K562 (cell line): ENCODE measurements at regions not wholly inside any gene's neighbourhood (a gene's known extent, or its start where the extent isn't known, plus 50 kb on each side); places are given as distances from the start of the nearest gene placed in this dataset.

Experiments
- ATAC-seq: fragments of 200-7000 bp; cut with Tn5 transposase; 3 replicates; pipeline ENCODE4 v1.9.1; 2020; ENCODE audit warnings: moderate library complexity
- BruUV-seq: library from RNA; stranded (reverse); fragments of 400-500 nt; replicated peaks from 2 replicates; lab custom pipeline; 2021; lab: Mats Ljungman, UMichigan
- CTCF ChIA-PET: fragments of 300-600 bp; formaldehyde crosslinking; extraction: SDS; loops from one replicate; lab custom pipeline; 2021; ENCODE audit warnings: low intra/inter-chr PET ratio; lab: Yijun Ruan, JAX
- POLR2A ChIA-PET: fragments of 300-600, 350-650 bp; sonication (Branson Sonifier 250); formaldehyde crosslinking; extraction: SDS; loops from one replicate; lab custom pipeline; 2021; ENCODE audit warnings: antibody characterized with exemption, inconsistent platforms; lab: Yijun Ruan, JAX
- DNase-seq, 4 experiments: peaks; one replicate each; pipeline versions ENCODE4 v3.0.0 to v3.0.0-alpha.2; 2011 to 2018; ENCODE audit warnings: low spot score in 3 of 4, mixed read lengths in 3 of 4; ENCODE audit errors: extremely low read depth in 1 of 4
- FAIRE-seq: peaks from 2 replicates; lab custom pipeline; 2011; peaks lifted over from hg19 to GRCh38; lab: Jason Lieb, UNC
- H2AFZ ChIP-seq: 2 replicates; pipeline ENCODE4 v1.6.0; 2011; ENCODE audit warnings: low read depth, low read length, control low read depth, inconsistent platforms
- H3K27ac ChIP-seq: fragments of 200-600 bp; 3 replicates; pipeline ENCODE4 v1.8.0; 2011; ENCODE audit warnings: low read depth, mild to moderate bottlenecking, control low read depth, inconsistent platforms, low read length, moderate library complexity, mixed read lengths; ENCODE audit errors: extremely low read depth
- H3K27me3 ChIP-seq, 2 experiments: fragments of 300-600 bp in 1 of 2; 2 replicates in 1 of 2; 3 replicates in 1 of 2; pipeline versions ENCODE4 v1.6.0 to v1.8.0; 2011; ENCODE audit warnings: inconsistent platforms in 2 of 2, low read length in 2 of 2, mild to moderate bottlenecking in 1 of 2, mixed read lengths in 1 of 2, moderate library complexity in 1 of 2; ENCODE audit not compliant: control insufficient read depth in 2 of 2, insufficient read depth in 2 of 2
- H3K36me3 ChIP-seq: fragments of 300-600 bp; 3 replicates; pipeline ENCODE4 v1.8.0; 2011; ENCODE audit warnings: mild to moderate bottlenecking, low read length, inconsistent platforms; ENCODE audit not compliant: control insufficient read depth, insufficient read depth
- H3K4me1 ChIP-seq, 2 experiments: fragments of 200-600 bp in 1 of 2; replicated peaks in 1 of 2; 2 replicates in 1 of 2; 3 replicates in 1 of 2; pipeline versions ENCODE4 v1.5.1 to v1.8.0; 2011; ENCODE audit warnings: inconsistent platforms in 2 of 2, low read length in 2 of 2, mild to moderate bottlenecking in 1 of 2, mixed read lengths in 1 of 2, moderate library complexity in 1 of 2; ENCODE audit not compliant: control insufficient read depth in 2 of 2, insufficient read depth in 2 of 2
- H3K4me2 ChIP-seq: 2 replicates; pipeline ENCODE4 v1.6.1; 2011; ENCODE audit warnings: low read length, control low read depth, inconsistent platforms, mixed read lengths; ENCODE audit not compliant: insufficient read depth
- H3K4me3 ChIP-seq: fragments of 200-600 bp; sonication (generic), shearing (Covaris generic); 2 replicates; pipeline ENCODE4 v1.5.1; 2016; ENCODE audit warnings: control low read depth, inconsistent platforms
- H3K79me2 ChIP-seq: fragments of 200-600 bp; 3 replicates; pipeline ENCODE4 v1.8.0; 2011; ENCODE audit warnings: low read length, inconsistent platforms; ENCODE audit not compliant: control insufficient read depth, insufficient read depth
- H3K9ac ChIP-seq, 2 experiments: 2 replicates each; pipeline versions ENCODE4 v1.6.0 to v1.6.1; 2011; ENCODE audit warnings: low read depth in 2 of 2, low read length in 2 of 2, control low read depth in 1 of 2, inconsistent platforms in 1 of 2, mild to moderate bottlenecking in 1 of 2, mixed read lengths in 1 of 2; ENCODE audit not compliant: insufficient read depth in 1 of 2
- H3K9me1 ChIP-seq: one replicate; pipeline ENCODE4 v1.6.0; 2011; ENCODE audit warnings: inconsistent platforms, mild to moderate bottlenecking, low read length, moderate library complexity; ENCODE audit not compliant: control insufficient read depth, insufficient read depth
- H3K9me3 ChIP-seq: replicated peaks from 2 replicates; pipeline ENCODE4 v1.5.1; 2011; ENCODE audit warnings: low read depth, low read length, inconsistent platforms; ENCODE audit not compliant: control insufficient read depth, insufficient read depth
- H4K20me1 ChIP-seq: replicated peaks from 2 replicates; pipeline ENCODE4 v1.6.1; 2011; ENCODE audit warnings: low read length, inconsistent platforms, mixed read lengths; ENCODE audit not compliant: control insufficient read depth, insufficient read depth
- ATF1 ChIP-seq, 2 experiments: fragments of 450-650 bp in 1 of 2; IDR thresholded peaks; 2 replicates each; pipeline ENCODE4 v1.6.1; 2016; ENCODE audit warnings: missing compliant biosample characterization in 1 of 2, missing genetic modification characterization in 1 of 2
- ATF6 ChIP-seq: sonication (generic); formaldehyde crosslinking; IDR thresholded peaks from 2 replicates; pipeline ENCODE4 v1.4.0; 2020; ENCODE audit warnings: mild to moderate bottlenecking, missing genetic modification reagents
- BMI1 ChIP-seq: fragments of 150-350 bp; IDR thresholded peaks from 2 replicates; pipeline ENCODE4 v1.6.1; 2014; ENCODE audit warnings: low read length
- CBFA2T3 ChIP-seq: fragments of 450-650 bp; IDR thresholded peaks from 2 replicates; pipeline ENCODE4 v1.6.1; 2017
- ELK1 ChIP-seq: sonication (generic); formaldehyde crosslinking; IDR thresholded peaks from 2 replicates; pipeline ENCODE4 v1.8.1; 2022; ENCODE audit warnings: missing genetic modification reagents
- EZH2 ChIP-seq: IDR thresholded peaks from 2 replicates; pipeline ENCODE4 v1.6.1; 2012; ENCODE audit warnings: low read depth, mild to moderate bottlenecking, inconsistent platforms, low read length, borderline replicate concordance
- IFI16 ChIP-seq: fragments of 250-450 bp; sonication (Bioruptor Pico); IDR thresholded peaks from 2 replicates; pipeline ENCODE4 v2.1.2; 2022; ENCODE audit warnings: mild to moderate bottlenecking, inconsistent platforms
- MAZ ChIP-seq, 2 experiments: fragments of 450-650 bp in 1 of 2; sonication (generic) in 1 of 2; formaldehyde crosslinking; IDR thresholded peaks in 1 of 2; conservative IDR thresholded peaks in 1 of 2; 2 replicates each; pipeline versions ENCODE4 v1.4.0 to v1.5.0; 2020; ENCODE audit warnings: mild to moderate bottlenecking in 1 of 2, missing genetic modification reagents in 1 of 2
- MEF2D ChIP-seq: conservative IDR thresholded peaks from 2 replicates; pipeline ENCODE4 v1.6.1; 2016; ENCODE audit warnings: low read depth, missing genetic modification characterization, missing compliant biosample characterization
- MTF1 ChIP-seq: fragments of 250-450 bp; sonication (Bioruptor Pico); IDR thresholded peaks from 2 replicates; pipeline ENCODE4 v1.9.0; 2021; ENCODE audit warnings: moderate library complexity, mild to moderate bottlenecking, inconsistent platforms, borderline replicate concordance
- RBM22 ChIP-seq: fragments of 200-400 bp; formaldehyde crosslinking; IDR thresholded peaks from 2 replicates; pipeline ENCODE4 v1.6.1; 2018; ENCODE audit warnings: low read length, low read depth; ENCODE audit not compliant: poor library complexity, severe bottlenecking
- SFPQ ChIP-seq: fragments of 200-400 bp; formaldehyde crosslinking; IDR thresholded peaks from 2 replicates; pipeline ENCODE4 v1.6.1; 2017; ENCODE audit warnings: mild to moderate bottlenecking, low read depth, low read length, moderate library complexity
- TRIM28 ChIP-seq: fragments of 450-650 bp; IDR thresholded peaks from 2 replicates; pipeline ENCODE4 v1.6.1; 2017
- ZBTB33 ChIP-seq: sonication (generic); formaldehyde crosslinking; IDR thresholded peaks from 2 replicates; pipeline ENCODE4 v1.8.1; 2023; ENCODE audit warnings: mild to moderate bottlenecking, missing genetic modification reagents
- ZNF586 ChIP-seq: fragments of 450-650 bp; formaldehyde crosslinking; conservative IDR thresholded peaks from 2 replicates; pipeline ENCODE4 v1.4.0; 2020; ENCODE audit warnings: mild to moderate bottlenecking, moderate library complexity
- WGBS: fragments of 100-300 bp; shearing (Covaris generic); methylation state at CpG from one replicate; pipeline ENCODE4 v1.1.6; 2016; ENCODE audit warnings: low coverage, mixed read lengths; ENCODE audit not compliant: insufficient coverage; ENCODE audit errors: missing lambda C conversion rate; 5-methylcytosine and 5-hydroxymethylcytosine counted together
- in situ Hi-C: fragments of 300-500 bp; cut with MboI; formaldehyde crosslinking; loops from 4 replicates; pipeline ENCODE4 v1.15.0; 2018; ENCODE audit warnings: inconsistent platforms, mixed read lengths
- intact Hi-C: fragments of 100-400 bp; cut with micrococcal nuclease; formaldehyde crosslinking; loops from 2 replicates; pipeline ENCODE4 v1.14.2; 2022

- no peak for TF ChIP-seq SFPQ
- TF ChIP-seq MAZ (CRISPR knock-in tag; conservative IDR thresholded peaks at IDR 0.05 in 1 of 2, IDR thresholded peaks at IDR 0.05 in 1 of 2), result no peak
- no peak for TF ChIP-seq MEF2D (tag)
- TF ChIP-seq IFI16 (CRISPR knock-in tag), result no peak
- TF ChIP-seq BMI1, result no peak
- no peak for TF ChIP-seq ELK1
- no peak for TF ChIP-seq TRIM28
- no peak for TF ChIP-seq CBFA2T3
- TF ChIP-seq ATF1 (CRISPR knock-in tag; IDR thresholded peaks at IDR 0.05), result no peak
- no peak for TF ChIP-seq ATF1 (tag; IDR thresholded peaks at IDR 0.05)
- TF ChIP-seq ZNF586, result no peak
Measured at GRCh38 chr17:12592941-12593340, 72.7 kb upstream of the MYOCD start (continued).

- H3K36me3 ChIP-seq, result no peaks in the 10 kb centered on the region
- ChIA-PET POLR2A (no interaction called here), CTCF (no interaction called here)
- no peaks in the 10 kb centered on the region for H3K79me2 ChIP-seq
- in situ Hi-C loops, result no loop called here
- BruUV-seq, result no TSS peak
- no peak for ATAC-seq
- H3K27me3 ChIP-seq, result no peaks in the 10 kb centered on the region
- intact Hi-C loops, result no loop called here
- no peaks in the 10 kb centered on the region for H3K9me1 ChIP-seq
- 66% methylated on average over 10 of the region's 11 CpGs for WGBS
- FAIRE-seq, result no peak
- no peak overlapping the region for H3K4me3 ChIP-seq
- H3K9me3 ChIP-seq, result no peaks in the 10 kb centered on the region
- no peak overlapping the region for H3K4me2 ChIP-seq
- no peak for DNase-seq
- H3K4me1 ChIP-seq, result no peaks in the 10 kb centered on the region
- no peak overlapping the region for H3K27ac ChIP-seq
- H3K9ac ChIP-seq, result no peak overlapping the region
- H4K20me1 ChIP-seq, result no peaks in the 10 kb centered on the region
- no peak overlapping the region for H2AFZ ChIP-seq
- TF ChIP-seq MTF1 (CRISPR knock-in tag) (no peak), EZH2 (no peak), ATF6 (CRISPR knock-in tag) (no peak), RBM22 (no peak), ZBTB33 (CRISPR knock-in tag) (no peak)
Measured at GRCh38 chr17:12596961-12597360, 68.7 kb upstream of the MYOCD start.
